ENCODE measurements at regions not wholly inside any gene's neighbourhood (a gene's known extent, or its start where the extent isn't known, plus 50 kb on each side); places are given as distances from the start of the nearest gene placed in this dataset.

- no peak for TF ChIP-seq NFIB (CRISPR knock-in tag; IDR thresholded peaks at IDR 0.05; ENCODE audit: borderline replicate concordance)
- TF ChIP-seq, protein P1, sequence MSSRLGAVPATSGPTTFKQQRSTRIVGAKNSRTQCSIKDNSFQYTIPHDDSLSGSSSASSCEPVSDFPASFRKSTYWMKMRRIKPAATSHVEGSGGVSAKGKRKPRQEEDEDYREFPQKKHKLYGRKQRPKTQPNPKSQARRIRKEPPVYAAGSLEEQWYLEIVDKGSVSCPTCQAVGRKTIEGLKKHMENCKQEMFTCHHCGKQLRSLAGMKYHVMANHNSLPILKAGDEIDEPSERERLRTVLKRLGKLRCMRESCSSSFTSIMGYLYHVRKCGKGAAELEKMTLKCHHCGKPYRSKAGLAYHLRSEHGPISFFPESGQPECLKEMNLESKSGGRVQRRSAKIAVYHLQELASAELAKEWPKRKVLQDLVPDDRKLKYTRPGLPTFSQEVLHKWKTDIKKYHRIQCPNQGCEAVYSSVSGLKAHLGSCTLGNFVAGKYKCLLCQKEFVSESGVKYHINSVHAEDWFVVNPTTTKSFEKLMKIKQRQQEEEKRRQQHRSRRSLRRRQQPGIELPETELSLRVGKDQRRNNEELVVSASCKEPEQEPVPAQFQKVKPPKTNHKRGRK (CRISPR knock-in tag; IDR thresholded peaks at IDR 0.05) = no peak
- no peak for TF ChIP-seq ZNF205 (CRISPR knock-in tag; IDR thresholded peaks at IDR 0.05)
- no peak for TF ChIP-seq LBX2 (CRISPR knock-in tag; IDR thresholded peaks at IDR 0.05; ENCODE audit: borderline replicate concordance)
- TF ChIP-seq TEAD3 (CRISPR knock-in tag; optimal IDR thresholded peaks at IDR 0.05; ENCODE audit: borderline replicate concordance) = no peak
- no peak for TF ChIP-seq TBL1XR1 (IDR thresholded peaks at IDR 0.05; ENCODE audit: borderline replicate concordance, low read length, partially characterized antibody)
Observed at GRCh38 chr2:66034467-66034866, 400.5 kb upstream of the MEIS1 start (continued).

GRCh38 chr2:66032226-66032775 is 402.6 kb upstream of the MEIS1 start:
- H3K9ac ChIP-seq (ENCODE audit: insufficient read depth, low read depth, low read length) = no peak overlapping the region
- no peak overlapping the region for H3K4me2 ChIP-seq (ENCODE audit: low read depth, low read length)
- no peaks in the 10 kb centered on the region for H3K4me1 ChIP-seq (ENCODE audit: insufficient read depth, low read length)
- no peak overlapping the region for H3K27ac ChIP-seq (ENCODE audit: extremely low read length, insufficient read depth, low read length)
- H3K27me3 ChIP-seq (ENCODE audit: control insufficient read depth in 1 of 2, insufficient read depth in 2 of 2, low read length in 2 of 2) = peaks cover 0 to 3% of the 10 kb centered on the region in 2 experiments; a peak in 1 of 5 replicates
- no peaks in the 10 kb centered on the region for H3K36me3 ChIP-seq (replicated peaks in 1 of 2; ENCODE audit: control insufficient read depth in 1 of 2, insufficient read depth in 2 of 2, low read length in 2 of 2)
- intact Hi-C loops (cut with micrococcal nuclease; ENCODE audit: unreplicated experiment) = no loop called here
- no TSS peak for BruUV-seq (replicated peaks)
- in situ Hi-C loops (cut with HindIII; ENCODE audit: extremely low pct_ligation_motif_present, low pct_unique_long_range_greater_than_20kb) = no loop called here
- H3K9me3 ChIP-seq (ENCODE audit: low read length) = no peaks in the 10 kb centered on the region
- CTCF ChIA-PET (ENCODE audit: low intra/inter-chr PET ratio, low total read pairs) = no interaction called here
- H4K20me1 ChIP-seq (ENCODE audit: insufficient read depth, low read length) = no peaks in the 10 kb centered on the region
- no peaks in the 10 kb centered on the region for H3K79me2 ChIP-seq (ENCODE audit: insufficient read depth, low read length)
- 40% methylated on average over 1 of the region's 1 CpG for WGBS (ENCODE audit: low lambda C conversion rate)
- DNase-seq (ENCODE audit: low spot score) = no peak
- POLR2A ChIA-PET = no interaction called here
- FAIRE-seq = no peak
- H3K4me3 ChIP-seq (replicated peaks in 1 of 3; ENCODE audit: insufficient read depth in 1 of 3, low read depth in 2 of 3, low read length in 3 of 3) = no peak overlapping the region
- ATAC-seq = no peak
- H2AFZ ChIP-seq (ENCODE audit: low read length) = no peak overlapping the region
- TF ChIP-seq, protein P2, sequence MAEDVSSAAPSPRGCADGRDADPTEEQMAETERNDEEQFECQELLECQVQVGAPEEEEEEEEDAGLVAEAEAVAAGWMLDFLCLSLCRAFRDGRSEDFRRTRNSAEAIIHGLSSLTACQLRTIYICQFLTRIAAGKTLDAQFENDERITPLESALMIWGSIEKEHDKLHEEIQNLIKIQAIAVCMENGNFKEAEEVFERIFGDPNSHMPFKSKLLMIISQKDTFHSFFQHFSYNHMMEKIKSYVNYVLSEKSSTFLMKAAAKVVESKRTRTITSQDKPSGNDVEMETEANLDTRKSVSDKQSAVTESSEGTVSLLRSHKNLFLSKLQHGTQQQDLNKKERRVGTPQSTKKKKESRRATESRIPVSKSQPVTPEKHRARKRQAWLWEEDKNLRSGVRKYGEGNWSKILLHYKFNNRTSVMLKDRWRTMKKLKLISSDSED (CRISPR knock-in tag; IDR thresholded peaks at IDR 0.05) = no peak
- no peak for TF ChIP-seq HNRNPK (IDR thresholded peaks at IDR 0.05; ENCODE audit: low read depth, low read length, poor library complexity, severe bottlenecking)
- no peak for TF ChIP-seq JARID2 (CRISPR knock-in tag; IDR thresholded peaks at IDR 0.05; ENCODE audit: insufficient replicate concordance)
- TF ChIP-seq IKZF4 (CRISPR knock-in tag; IDR thresholded peaks at IDR 0.05; ENCODE audit: borderline replicate concordance, low read depth, not compliant biosample characterization) = no peak
- TF ChIP-seq ZNF605 (CRISPR knock-in tag; IDR thresholded peaks at IDR 0.05) = no peak
- TF ChIP-seq, protein P3, sequence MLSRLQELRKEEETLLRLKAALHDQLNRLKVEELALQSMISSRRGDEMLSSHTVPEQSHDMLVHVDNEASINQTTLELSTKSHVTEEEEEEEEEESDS (CRISPR knock-in tag; IDR thresholded peaks at IDR 0.05; ENCODE audit: borderline replicate concordance) = no peak
- TF ChIP-seq NR2F1 (CRISPR knock-in tag; IDR thresholded peaks at IDR 0.05) = no peak
- TF ChIP-seq NFIC (IDR thresholded peaks at IDR 0.05; ENCODE audit: low read length) = no peak
